CD4-positive, alpha-beta T cell (primary cell): ENCODE measurements at regions not wholly inside any gene's neighbourhood (a gene's known extent, or its start where the extent isn't known, plus 50 kb on each side); places are given as distances from the start of the nearest gene placed in this dataset.

Experiments
- ATAC-seq: fragments of 200-7000 bp; cut with Tn5 transposase; one replicate; pipeline ENCODE4 v1.10.0; 2022; ENCODE audit warnings: mild to moderate bottlenecking; ENCODE audit not compliant: poor library complexity
- CTCF ChIA-PET: fragments of 350-600 bp; sonication (Branson Sonifier 250); formaldehyde crosslinking; loops from one replicate; lab custom pipeline; 2021; ENCODE audit warnings: antibody characterized with exemption, inconsistent platforms; lab: Charles Lee
- POLR2A ChIA-PET: fragments of 350-600 bp; sonication (Branson Sonifier 250); formaldehyde crosslinking; loops from one replicate; lab custom pipeline; 2021; ENCODE audit warnings: antibody characterized with exemption, inconsistent platforms; lab: Charles Lee
- DNase-seq, 14 experiments: peaks; one replicate each; pipeline ENCODE4 v3.0.0-alpha.2; 2013 to 2020; ENCODE audit warnings: mixed read lengths in 2 of 14
- H3K27ac ChIP-seq, 2 donors: one replicate each; pipeline versions ENCODE4 v1.5.1 to v1.7.0; 2013; ENCODE audit warnings: low read length in 2 of 2, low read depth in 1 of 2, mild to moderate bottlenecking in 1 of 2
- H3K27me3 ChIP-seq, 2 experiments: 1 replicate in 1 of 2; 2 replicates in 1 of 2; pipeline versions ENCODE4 v1.6.1 to v1.7.0; 2013; ENCODE audit warnings: low read length in 2 of 2, control low read depth in 1 of 2, mild to moderate bottlenecking in 1 of 2, moderate library complexity in 1 of 2; ENCODE audit not compliant: insufficient read depth in 2 of 2, control insufficient read depth in 1 of 2
- H3K36me3 ChIP-seq: one replicate; pipeline ENCODE4 v1.6.1; 2013; ENCODE audit warnings: low read length, control low read depth; ENCODE audit not compliant: insufficient read depth
- H3K4me1 ChIP-seq: one replicate; pipeline ENCODE4 v1.6.1; 2013; ENCODE audit warnings: low read length, control low read depth; ENCODE audit not compliant: insufficient read depth
- H3K4me3 ChIP-seq: one replicate; pipeline ENCODE4 v1.5.1; 2013; ENCODE audit warnings: mild to moderate bottlenecking, low read length, moderate library complexity
- H3K9me3 ChIP-seq, 2 experiments: 1 replicate in 1 of 2; 2 replicates in 1 of 2; pipeline versions ENCODE4 v1.6.1 to v1.7.0; 2013; ENCODE audit warnings: low read length in 2 of 2, mild to moderate bottlenecking in 2 of 2, control low read depth in 1 of 2, moderate library complexity in 1 of 2; ENCODE audit not compliant: control insufficient read depth in 1 of 2, insufficient read depth in 1 of 2
- H3K27ac Mint-ChIP-seq: one replicate; pipeline ENCODE4 v1.8.0; 2020; ENCODE audit warnings: mixed read lengths
- H3K27me3 Mint-ChIP-seq: one replicate; pipeline ENCODE4 v1.8.0; 2021; ENCODE audit warnings: mixed read lengths
- H3K36me3 Mint-ChIP-seq: one replicate; pipeline ENCODE4 v1.8.0; 2021; ENCODE audit warnings: low read depth, mixed read lengths
- H3K4me1 Mint-ChIP-seq: one replicate; pipeline ENCODE4 v1.8.0; 2021; ENCODE audit warnings: low read depth, mixed read lengths
- H3K4me3 Mint-ChIP-seq: one replicate; pipeline ENCODE4 v1.8.0; 2020; ENCODE audit warnings: mild to moderate bottlenecking, mixed read lengths
- H3K9me3 Mint-ChIP-seq: one replicate; pipeline ENCODE4 v1.8.0; 2020; ENCODE audit warnings: mixed read lengths
- CTCF ChIP-seq: fragments of 200-600 bp; IDR thresholded peaks from one replicate; pipeline ENCODE4 v1.8.0; 2022; ENCODE audit warnings: antibody characterized with exemption, mild to moderate bottlenecking
- intact Hi-C, 2 experiments: fragments of 100-400 bp; cut with DNase I in 1 of 2; cut with micrococcal nuclease in 1 of 2; formaldehyde crosslinking; loops; one replicate each; pipeline versions ENCODE4 v1.15.1 to v1.9.0; 2023 to 2025; cut with DNase I, micrococcal nuclease

- Mint-ChIP-seq H3K4me3 (no peak overlapping the region), H3K27ac (no peak overlapping the region), H3K36me3 (no peaks in the 10 kb centered on the region), H3K9me3 (peaks cover 9% of the 10 kb centered on the region), H3K27me3 (no peaks in the 10 kb centered on the region), H3K4me1 (no peaks in the 10 kb centered on the region)
- ChIA-PET POLR2A (no interaction called here), CTCF (no interaction called here)
- ATAC-seq (no peak), DNase-seq (no peak)
- intact Hi-C loops, result no loop called here
- Histone ChIP-seq H3K4me1 (no peaks in the 10 kb centered on the region), H3K9me3 (no peaks in the 10 kb centered on the region), H3K36me3 (no peaks in the 10 kb centered on the region), H3K4me3 (no peak overlapping the region), H3K27ac (no peak overlapping the region), H3K27me3 (no peaks in the 10 kb centered on the region)
- no peak for TF ChIP-seq CTCF
Observed at GRCh38 chr6:92568541-92568940, 850.8 kb downstream of the EPHA7 start.

GRCh38 chr6:92566632-92567031 lies 852.7 kb downstream of the EPHA7 start:
- POLR2A ChIA-PET, result no interaction called here
- no peak for DNase-seq

GRCh38 chr6:92564376-92564775 lies 855.0 kb downstream of the EPHA7 start:
- Mint-ChIP-seq H3K4me1 (no peaks in the 10 kb centered on the region), H3K36me3 (no peaks in the 10 kb centered on the region), H3K4me3 (no peak overlapping the region), H3K9me3 (peaks cover 9% of the 10 kb centered on the region), H3K27me3 (no peaks in the 10 kb centered on the region), H3K27ac (no peak overlapping the region)
- H3K9me3 ChIP-seq, result peaks cover 0 to 3% of the 10 kb centered on the region in 2 experiments
- no peak overlapping the region for H3K4me3 ChIP-seq
- ATAC-seq (no peak), DNase-seq (no peak)
- POLR2A ChIA-PET, result no interaction called here
- TF ChIP-seq CTCF, result no peak
- no peaks in the 10 kb centered on the region for H3K4me1 ChIP-seq
- H3K27me3 ChIP-seq, result no peaks in the 10 kb centered on the region
- H3K36me3 ChIP-seq, result no peaks in the 10 kb centered on the region
- no peak overlapping the region for H3K27ac ChIP-seq
- intact Hi-C loops, result no loop called here
- CTCF ChIA-PET, result no interaction called here

More at GRCh38 chr6:92566632-92567031, 852.7 kb downstream of the EPHA7 start:
- H3K9me3 Mint-ChIP-seq, result peaks cover 9% of the 10 kb centered on the region
- no peaks in the 10 kb centered on the region for H3K36me3 Mint-ChIP-seq
- H3K27me3 Mint-ChIP-seq, result no peaks in the 10 kb centered on the region
- no peak for ATAC-seq
- H3K4me1 Mint-ChIP-seq, result no peaks in the 10 kb centered on the region
- H3K4me3 Mint-ChIP-seq, result no peak overlapping the region
- no peak for TF ChIP-seq CTCF
- H3K27me3 ChIP-seq, result no peaks in the 10 kb centered on the region
- intact Hi-C loops, result no loop called here
- CTCF ChIA-PET, result no interaction called here
- H3K27ac Mint-ChIP-seq, result no peak overlapping the region
- no peak overlapping the region for H3K27ac ChIP-seq
- no peaks in the 10 kb centered on the region for H3K9me3 ChIP-seq
- H3K4me3 ChIP-seq, result no peak overlapping the region
- H3K36me3 ChIP-seq, result no peaks in the 10 kb centered on the region
- H3K4me1 ChIP-seq, result no peaks in the 10 kb centered on the region
